H1 (cell line): ENCODE measurements at regions not wholly inside any gene's neighbourhood (a gene's known extent, or its start where the extent isn't known, plus 50 kb on each side); places are given as distances from the start of the nearest gene placed in this dataset.

Source experiments
- CTCF ChIA-PET: fragments of 300-600 bp; sonication (Branson Sonifier 250); formaldehyde crosslinking; loops from one replicate; lab custom pipeline; 2021; ENCODE audit not compliant: partially characterized antibody; lab: Charles Lee
- POLR2A ChIA-PET: fragments of 300-600 bp; sonication (Branson Sonifier 250); formaldehyde crosslinking; loops from one replicate; lab custom pipeline; 2021; ENCODE audit warnings: inconsistent platforms; ENCODE audit not compliant: partially characterized antibody; lab: Charles Lee
- DNase-seq, 2 experiments: peaks; one replicate each; pipeline versions ENCODE4 v3.0.0 to v3.0.0-alpha.2; 2010 to 2022; ENCODE audit warnings: low spot score in 2 of 2, low read depth in 1 of 2, mixed read lengths in 1 of 2
- FAIRE-seq: peaks from 2 replicates; lab custom pipeline; 2011; peaks lifted over from hg19 to GRCh38; lab: Jason Lieb, UNC
- H2AFZ ChIP-seq: 2 replicates; pipeline ENCODE4 v1.8.1; 2012; ENCODE audit warnings: low read length, inconsistent platforms
- H2AK5ac ChIP-seq: 2 replicates; pipeline ENCODE4 v1.6.1; 2013; ENCODE audit warnings: low read depth, low read length
- H2BK120ac ChIP-seq: replicated peaks from 2 replicates; pipeline ENCODE3; 2013; ENCODE audit warnings: low read depth, low read length, inconsistent platforms
- H2BK12ac ChIP-seq: 2 replicates; pipeline ENCODE4 v1.6.1; 2013; ENCODE audit warnings: low read depth, low read length
- H2BK15ac ChIP-seq: 2 replicates; pipeline ENCODE4 v1.6.1; 2013; ENCODE audit warnings: low read length
- H2BK20ac ChIP-seq: 2 replicates; pipeline ENCODE4 v1.6.1; 2013; ENCODE audit warnings: low read length
- H2BK5ac ChIP-seq: 2 replicates; pipeline ENCODE4 v1.6.1; 2013; ENCODE audit warnings: low read depth, low read length
- H3K14ac ChIP-seq: 2 replicates; pipeline ENCODE4 v1.6.1; 2013; ENCODE audit warnings: inconsistent platforms; ENCODE audit not compliant: insufficient read length
- H3K18ac ChIP-seq: 2 replicates; pipeline ENCODE4 v1.6.1; 2013; ENCODE audit warnings: low read length; ENCODE audit errors: extremely low read depth
- H3K23ac ChIP-seq: 2 replicates; pipeline ENCODE4 v1.6.1; 2013; ENCODE audit warnings: inconsistent platforms; ENCODE audit not compliant: insufficient read length
- H3K23me2 ChIP-seq: 2 replicates; pipeline ENCODE4 v1.6.1; 2013; ENCODE audit warnings: low read depth, low read length
- H3K27ac ChIP-seq: 2 replicates; pipeline ENCODE4 v1.6.1; 2011; ENCODE audit warnings: low read depth, low read length, inconsistent platforms
- H3K27me3 ChIP-seq, 4 experiments: replicated peaks in 1 of 4; 1 replicate in 1 of 4; 2 replicates in 3 of 4; pipeline versions ENCODE4 v1.6.1 to v1.8.1; 2011 to 2013; ENCODE audit warnings: low read length in 3 of 4, mild to moderate bottlenecking in 3 of 4, inconsistent platforms in 2 of 4, mixed read lengths in 2 of 4, moderate library complexity in 1 of 4; ENCODE audit not compliant: control insufficient read depth in 3 of 4, insufficient read depth in 3 of 4; ENCODE audit errors: extremely low read depth in 1 of 4
- H3K36me3 ChIP-seq, 4 experiments: 2 replicates each; pipeline versions ENCODE4 v1.6.1 to v1.8.1; 2011 to 2013; ENCODE audit warnings: mild to moderate bottlenecking in 4 of 4, low read length in 3 of 4, moderate library complexity in 2 of 4, control low read depth in 1 of 4, inconsistent platforms in 1 of 4; ENCODE audit not compliant: insufficient read depth in 4 of 4, control insufficient read depth in 2 of 4
- H3K4ac ChIP-seq: replicated peaks from 2 replicates; pipeline ENCODE3; 2013; ENCODE audit warnings: low read length, low read depth, mixed read lengths, inconsistent platforms; ENCODE audit not compliant: insufficient read length
- H3K4me1 ChIP-seq, 4 experiments: replicated peaks in 1 of 4; 1 replicate in 1 of 4; 2 replicates in 3 of 4; pipeline versions ENCODE4 v1.6.1 to v1.8.1; 2011 to 2013; ENCODE audit warnings: low read length in 3 of 4, inconsistent platforms in 2 of 4, mixed read lengths in 1 of 4; ENCODE audit not compliant: insufficient read depth in 4 of 4, control insufficient read depth in 3 of 4
- H3K4me2 ChIP-seq, 2 experiments: 2 replicates each; pipeline versions ENCODE4 v1.6.1 to v1.8.1; 2011 to 2013; ENCODE audit warnings: low read depth in 2 of 2, low read length in 2 of 2, control low read depth in 1 of 2, inconsistent platforms in 1 of 2, mild to moderate bottlenecking in 1 of 2; ENCODE audit not compliant: insufficient read depth in 1 of 2
- H3K4me3 ChIP-seq, 4 experiments: fragments of 200-600, 300-600 bp in 1 of 4; sonication (generic), shearing (Covaris generic), sonication (Bioruptor Twin) in 1 of 4; 2 replicates each; pipeline versions ENCODE4 v1.5.1 to v1.8.1; 2011 to 2016; ENCODE audit warnings: low read length in 4 of 4, low read depth in 3 of 4, control low read depth in 2 of 4, inconsistent platforms in 2 of 4, mild to moderate bottlenecking in 2 of 4, mixed read lengths in 1 of 4, moderate library complexity in 1 of 4; ENCODE audit not compliant: insufficient read depth in 2 of 4; ENCODE audit errors: extremely low read depth in 1 of 4
- H3K56ac ChIP-seq: replicated peaks from 2 replicates; pipeline ENCODE3; 2013; ENCODE audit warnings: low read depth, mild to moderate bottlenecking, mixed read lengths, low read length, inconsistent platforms; ENCODE audit not compliant: insufficient read length
- H3K79me1 ChIP-seq: 2 replicates; pipeline ENCODE4 v1.6.1; 2013; ENCODE audit warnings: low read depth, low read length, control low read depth
- H3K79me2 ChIP-seq, 2 experiments: 2 replicates each; pipeline versions ENCODE4 v1.6.1 to v1.8.1; 2012 to 2013; ENCODE audit warnings: low read length in 2 of 2, mild to moderate bottlenecking in 2 of 2, inconsistent platforms in 1 of 2; ENCODE audit not compliant: insufficient read depth in 2 of 2, control insufficient read depth in 1 of 2
- H3K9ac ChIP-seq, 4 experiments: replicated peaks in 1 of 4; 1 replicate in 1 of 4; 2 replicates in 3 of 4; pipeline versions ENCODE4 v1.6.1 to v1.8.1; 2011 to 2013; ENCODE audit warnings: low read depth in 3 of 4, low read length in 3 of 4, control low read depth in 2 of 4, mild to moderate bottlenecking in 2 of 4, moderate library complexity in 2 of 4, inconsistent platforms in 1 of 4; ENCODE audit errors: extremely low read depth in 1 of 4
- H3K9me3 ChIP-seq, 2 experiments: 2 replicates each; pipeline versions ENCODE4 v1.6.1 to v1.8.1; 2012 to 2013; ENCODE audit warnings: mild to moderate bottlenecking in 2 of 2, moderate library complexity in 2 of 2, control low read depth in 1 of 2, inconsistent platforms in 1 of 2, low read depth in 1 of 2, low read length in 1 of 2, mixed read lengths in 1 of 2; ENCODE audit not compliant: insufficient read depth in 2 of 2
- H4K20me1 ChIP-seq, 2 experiments: replicated peaks in 1 of 2; 2 replicates each; pipeline versions ENCODE3 to v1.8.1; 2011 to 2013; ENCODE audit warnings: inconsistent platforms in 2 of 2, low read length in 2 of 2, mild to moderate bottlenecking in 1 of 2; ENCODE audit not compliant: insufficient read depth in 2 of 2, control insufficient read depth in 1 of 2
- H4K5ac ChIP-seq: 2 replicates; pipeline ENCODE4 v1.6.1; 2013; ENCODE audit warnings: low read length, low read depth, mixed read lengths, inconsistent platforms; ENCODE audit not compliant: insufficient read length
- H4K8ac ChIP-seq: 2 replicates; pipeline ENCODE4 v1.8.0; 2013; ENCODE audit warnings: mild to moderate bottlenecking, moderate library complexity, low read length, inconsistent platforms; ENCODE audit not compliant: insufficient read depth; ENCODE audit errors: extremely low read depth
- H4K91ac ChIP-seq: replicated peaks from 2 replicates; pipeline ENCODE3; 2013; ENCODE audit warnings: low read length, mixed read lengths, inconsistent platforms; ENCODE audit not compliant: insufficient read length
- CHD1 ChIP-seq: IDR thresholded peaks from 2 replicates; pipeline ENCODE4 v1.6.1; 2012; ENCODE audit warnings: low read depth, low read length, improper control_type of control experiment
- FOSL1 ChIP-seq: IDR thresholded peaks from 2 replicates; pipeline ENCODE4 v1.6.1; 2011; ENCODE audit warnings: mild to moderate bottlenecking, low read depth, low read length, moderate library complexity; ENCODE audit not compliant: insufficient read depth
- GABPA ChIP-seq: IDR thresholded peaks from 2 replicates; pipeline ENCODE4 v1.6.1; 2011; ENCODE audit warnings: mild to moderate bottlenecking, low read length, moderate library complexity, borderline replicate concordance; ENCODE audit not compliant: insufficient read depth
- JUND ChIP-seq: IDR thresholded peaks from 2 replicates; pipeline ENCODE4 v1.6.1; 2011; ENCODE audit warnings: mild to moderate bottlenecking, improper control_type of control experiment, low read length
- KDM4A ChIP-seq: IDR thresholded peaks from one replicate; pipeline ENCODE4 v1.7.1; 2012; ENCODE audit warnings: low read depth, mild to moderate bottlenecking, moderate library complexity, low read length, inconsistent platforms; ENCODE audit not compliant: severe bottlenecking
- MAFK ChIP-seq: IDR thresholded peaks from 2 replicates; pipeline ENCODE4 v1.6.1; 2012; ENCODE audit warnings: low read depth, mild to moderate bottlenecking, improper control_type of control experiment, low read length
- POLR2A ChIP-seq, 2 experiments: IDR thresholded peaks; 1 replicate in 1 of 2; 2 replicates in 1 of 2; pipeline ENCODE4 v1.6.1; 2011; ENCODE audit warnings: low read depth in 2 of 2, low read length in 2 of 2, mild to moderate bottlenecking in 2 of 2; ENCODE audit errors: control extremely low read depth in 1 of 2
- SP4 ChIP-seq: IDR thresholded peaks from 2 replicates; pipeline ENCODE4 v1.6.1; 2012; ENCODE audit warnings: low read length, inconsistent platforms
- SUZ12 ChIP-seq: fragments of 200-600 bp; sonication (generic); IDR thresholded peaks from 2 replicates; pipeline ENCODE4 v1.6.1; 2012; ENCODE audit warnings: mild to moderate bottlenecking, inconsistent platforms, low read length, moderate library complexity, mixed read lengths
- TBP ChIP-seq: IDR thresholded peaks from 2 replicates; pipeline ENCODE4 v1.6.1; 2011; ENCODE audit warnings: low read depth, low read length, improper control_type of control experiment
- TEAD4 ChIP-seq: IDR thresholded peaks from 2 replicates; pipeline ENCODE4 v1.6.1; 2012; ENCODE audit warnings: low read depth, low read length, inconsistent platforms, mixed read lengths
- WGBS, 2 experiments: shearing (Covaris generic) in 1 of 2; methylation state at CpG; one replicate each; pipeline versions ENCODE4 v1.1.6 to v1.1.7; 2013 to 2015; ENCODE audit warnings: low lambda C conversion rate in 2 of 2, mixed read lengths in 2 of 2, inconsistent platforms in 1 of 2, low coverage in 1 of 2, missing lambda C conversion rate in 1 of 2; ENCODE audit not compliant: insufficient replicate concordance in 2 of 2, insufficient coverage in 1 of 2, insufficient read length in 1 of 2; ENCODE audit errors: extremely low coverage in 1 of 2, missing lambda C conversion rate in 1 of 2; 5-methylcytosine and 5-hydroxymethylcytosine counted together
- TF ChIP-seq, protein P1 (sequence below): IDR thresholded peaks from 2 replicates; pipeline ENCODE4 v1.6.1; 2012; ENCODE audit warnings: inconsistent platforms
- TF ChIP-seq, protein P2 (sequence below), 3 experiments: IDR thresholded peaks; 1 replicate in 2 of 3; 2 replicates in 1 of 3; pipeline versions ENCODE4 v1.5.1 to v1.6.1; 2011; ENCODE audit warnings: low read length in 3 of 3, mild to moderate bottlenecking in 3 of 3, inconsistent platforms in 2 of 3, low read depth in 1 of 3, moderate library complexity in 1 of 3; ENCODE audit not compliant: insufficient read depth in 1 of 3; ENCODE audit errors: control extremely low read depth in 1 of 3

DNA sequence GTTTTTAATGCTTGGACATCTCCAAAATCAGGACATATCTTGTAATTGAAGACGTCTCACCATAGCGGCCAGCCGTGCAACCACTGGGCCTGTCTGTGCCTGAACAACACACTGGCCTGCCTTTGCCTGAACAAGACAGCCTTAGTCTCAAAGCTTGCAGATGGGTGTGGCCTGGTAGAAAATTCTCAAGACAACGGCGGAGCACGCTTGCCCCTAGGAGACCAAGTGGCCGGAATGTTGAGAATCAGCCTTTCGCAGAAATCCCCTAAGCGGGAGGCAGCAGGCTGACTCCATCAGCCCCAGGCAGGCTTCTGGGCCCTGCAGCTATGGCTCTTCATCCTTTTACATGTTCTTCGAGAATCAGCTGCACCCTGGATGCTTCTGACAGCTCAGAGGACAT is 98.0 kb upstream of the C1orf174 start:
- H3K79me1 ChIP-seq, result no peaks in the 10 kb centered on the region
- 90% methylated on average over 10 of the region's 10 CpGs; no CpG with 5 or more reads in 1 of the 2 experiments for WGBS, 2 experiments
- no peak for FAIRE-seq
- no peak for TF ChIP-seq KDM4A
- TF ChIP-seq SP4, result no peak
- no peak for TF ChIP-seq GABPA
- TF ChIP-seq, protein P1, sequence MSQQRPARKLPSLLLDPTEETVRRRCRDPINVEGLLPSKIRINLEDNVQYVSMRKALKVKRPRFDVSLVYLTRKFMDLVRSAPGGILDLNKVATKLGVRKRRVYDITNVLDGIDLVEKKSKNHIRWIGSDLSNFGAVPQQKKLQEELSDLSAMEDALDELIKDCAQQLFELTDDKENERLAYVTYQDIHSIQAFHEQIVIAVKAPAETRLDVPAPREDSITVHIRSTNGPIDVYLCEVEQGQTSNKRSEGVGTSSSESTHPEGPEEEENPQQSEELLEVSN, result no peak
- TF ChIP-seq TEAD4, result no peak
- no peak for TF ChIP-seq JUND
- no peak for TF ChIP-seq SUZ12
- TF ChIP-seq FOSL1, result no peak
- no peak for TF ChIP-seq POLR2A (IDR thresholded peaks at IDR 0.05; ENCODE audit: control extremely low read depth in 1 of 2, low read depth in 2 of 2, low read length in 2 of 2)
- TF ChIP-seq MAFK, result no peak
- TF ChIP-seq TBP, result no peak
- no peak for TF ChIP-seq CHD1
- TF ChIP-seq, protein P2, sequence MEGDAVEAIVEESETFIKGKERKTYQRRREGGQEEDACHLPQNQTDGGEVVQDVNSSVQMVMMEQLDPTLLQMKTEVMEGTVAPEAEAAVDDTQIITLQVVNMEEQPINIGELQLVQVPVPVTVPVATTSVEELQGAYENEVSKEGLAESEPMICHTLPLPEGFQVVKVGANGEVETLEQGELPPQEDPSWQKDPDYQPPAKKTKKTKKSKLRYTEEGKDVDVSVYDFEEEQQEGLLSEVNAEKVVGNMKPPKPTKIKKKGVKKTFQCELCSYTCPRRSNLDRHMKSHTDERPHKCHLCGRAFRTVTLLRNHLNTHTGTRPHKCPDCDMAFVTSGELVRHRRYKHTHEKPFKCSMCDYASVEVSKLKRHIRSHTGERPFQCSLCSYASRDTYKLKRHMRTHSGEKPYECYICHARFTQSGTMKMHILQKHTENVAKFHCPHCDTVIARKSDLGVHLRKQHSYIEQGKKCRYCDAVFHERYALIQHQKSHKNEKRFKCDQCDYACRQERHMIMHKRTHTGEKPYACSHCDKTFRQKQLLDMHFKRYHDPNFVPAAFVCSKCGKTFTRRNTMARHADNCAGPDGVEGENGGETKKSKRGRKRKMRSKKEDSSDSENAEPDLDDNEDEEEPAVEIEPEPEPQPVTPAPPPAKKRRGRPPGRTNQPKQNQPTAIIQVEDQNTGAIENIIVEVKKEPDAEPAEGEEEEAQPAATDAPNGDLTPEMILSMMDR (IDR thresholded peaks at IDR 0.05; ENCODE audit: control extremely low read depth in 1 of 3, insufficient read depth in 1 of 3, low read depth in 1 of 3, low read length in 3 of 3), result no peak

More for the DNA sequence above, 98.0 kb upstream of the C1orf174 start:
- Histone ChIP-seq H2AFZ (no peak overlapping the region), H3K4me1 (peaks cover 0 to 3% (median 0%) of the 10 kb centered on the region in 4 experiments; a peak in 3 of 7 replicates), H2AK5ac (no peak overlapping the region), H2BK20ac (no peak overlapping the region), H3K23me2 (no peaks in the 10 kb centered on the region), H3K4ac (no peak overlapping the region), H3K9me3 (no peaks in the 10 kb centered on the region), H3K14ac (no peak overlapping the region), H3K9ac (no peak overlapping the region), H2BK15ac (no peak overlapping the region), H3K18ac (no peak overlapping the region), H4K20me1 (no peaks in the 10 kb centered on the region), H3K79me2 (no peaks in the 10 kb centered on the region), H3K56ac (no peak overlapping the region), H3K23ac (no peak overlapping the region), H3K27me3 (no peaks in the 10 kb centered on the region), H2BK120ac (no peak overlapping the region), H3K36me3 (no peaks in the 10 kb centered on the region), H2BK12ac (peak overlapping the region; percentile 6; the same call in 1 of the 2 replicates), H4K91ac (no peak overlapping the region), H2BK5ac (no peak overlapping the region), H3K27ac (no peak overlapping the region), H3K4me3 (no peak overlapping the region), H4K8ac (no peak overlapping the region), H3K4me2 (no peak overlapping the region), H4K5ac (no peak overlapping the region)
- ChIA-PET CTCF (no interaction called here), POLR2A (no interaction called here)
- DNase-seq, result no peak
